ENCODE measurements at regions not wholly inside any gene's neighbourhood (a gene's known extent, or its start where the extent isn't known, plus 50 kb on each side); places are given as distances from the start of the nearest gene placed in this dataset.
A peak's percentile ranks its signal among the peaks of the same experiment; 100 is the strongest.
"Not testable (repeated sequence)": the region's sequence is repeated elsewhere in the genome, so short reads cannot be mapped to it uniquely, and the experiment has no call there.

GRCh38 chr15:35697549-35698299 lies 151.8 kb upstream of the DPH6 start:
- DNase-seq, result no peak

DNA sequence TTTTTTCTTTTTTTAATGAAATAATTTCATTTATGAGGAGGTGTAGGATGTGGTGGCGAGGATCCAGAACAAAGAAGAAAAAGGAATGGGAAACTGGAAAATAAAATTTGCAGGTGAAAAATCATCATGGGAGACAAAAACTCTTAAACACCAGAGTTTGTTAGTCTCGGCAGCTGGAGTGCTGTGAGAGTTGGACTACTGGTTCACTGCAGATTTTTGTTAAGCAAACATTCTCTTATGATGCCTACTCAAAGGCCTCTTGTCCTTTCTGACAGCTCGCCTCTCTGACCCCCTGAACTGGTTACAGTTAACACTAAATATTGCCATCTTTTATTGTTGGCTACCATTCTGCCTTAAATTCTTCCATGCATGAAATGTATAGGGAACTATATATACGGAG lies 152.4 kb upstream of the DPH6 start:
- DNase-seq, result no peak

GRCh38 chr15:35698966-35699575 lies 153.1 kb upstream of the DPH6 start:
- DNase-seq, result no peak

- not testable (repeated sequence) for DNase-seq
Measured at GRCh38 chr15:35700091-35700593, 154.2 kb upstream of the DPH6 start.

- no peak for DNase-seq
Measured at GRCh38 chr15:35701402-35702046, 155.6 kb upstream of the DPH6 start.

- DNase-seq, result no peak
Measured at GRCh38 chr15:35702946-35703495, 157.1 kb upstream of the DPH6 start.

DNA sequence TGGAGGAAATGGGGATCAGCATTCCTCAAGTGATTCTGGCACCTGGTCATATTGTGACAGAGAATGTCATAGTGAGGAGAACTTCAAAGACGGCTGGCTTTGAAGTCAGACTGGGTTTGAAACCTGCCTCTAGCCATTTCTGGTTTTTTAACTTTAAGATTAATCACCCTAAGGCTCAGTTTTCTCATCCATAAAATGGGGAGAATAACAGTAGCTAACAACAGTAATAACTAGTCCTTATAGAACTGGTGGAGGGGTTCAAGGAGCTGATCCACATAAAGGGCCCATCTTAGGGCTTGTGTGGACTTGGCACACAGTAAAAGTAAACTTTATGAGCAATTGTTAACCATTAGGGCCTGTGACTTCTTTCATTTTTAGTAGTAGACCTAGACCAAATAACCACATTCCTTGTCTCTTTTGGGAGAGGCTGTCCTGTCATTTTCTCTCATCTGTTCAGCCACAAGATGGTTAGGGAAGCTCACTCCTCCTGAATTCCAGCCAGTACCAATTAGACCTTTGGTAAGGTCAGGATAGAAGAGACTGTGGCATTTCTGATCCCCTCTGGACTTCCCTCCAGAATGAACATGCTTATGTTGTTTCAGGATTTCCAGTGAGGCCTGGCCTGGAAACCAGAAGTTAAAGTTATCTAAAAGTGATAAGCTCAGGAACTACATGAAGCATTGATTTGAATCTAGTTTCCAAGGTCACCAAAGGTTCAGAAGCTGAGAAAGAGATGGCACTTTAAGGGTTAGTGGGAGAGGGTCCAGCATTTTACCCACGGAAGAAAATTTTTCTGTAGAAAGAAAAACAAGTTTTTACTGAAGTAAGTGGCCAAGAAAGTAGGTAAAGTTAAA lies 159.3 kb upstream of the DPH6 start:
- DNase-seq, result no peak

GRCh38 chr15:35705884-35706585 lies 160.1 kb upstream of the DPH6 start:
- DNase-seq, result peak; percentile 5

DNA sequence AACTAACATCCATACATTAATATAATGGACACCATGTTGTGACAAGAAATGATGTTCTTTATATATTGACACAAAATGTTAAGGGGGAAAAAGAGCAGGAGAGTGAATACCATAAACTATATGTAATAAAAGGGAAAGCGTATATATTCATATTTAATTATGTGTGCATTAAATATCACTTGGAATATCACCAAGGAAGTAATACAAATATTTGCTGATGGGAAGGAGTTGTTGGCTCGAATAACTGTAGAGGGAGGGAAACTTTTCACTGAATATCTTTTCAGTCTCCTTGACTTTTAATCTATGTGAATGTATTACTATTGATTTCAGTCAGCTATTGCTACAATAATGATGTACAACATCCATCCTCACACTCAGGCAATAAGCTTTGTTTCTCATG lies 167.0 kb upstream of the DPH6 start:
- no peak for DNase-seq

- no peak for DNase-seq
Measured at GRCh38 chr15:35713733-35714132, 167.8 kb upstream of the DPH6 start.

GRCh38 chr15:35717721-35718120 lies 171.8 kb upstream of the DPH6 start:
- no peak for DNase-seq

GRCh38 chr15:35720019-35720418 lies 174.1 kb upstream of the DPH6 start:
- no peak for DNase-seq

- no peak for DNase-seq
Measured at GRCh38 chr15:35720984-35721383, 175.0 kb upstream of the DPH6 start.

GRCh38 chr15:35721751-35722150 lies 175.8 kb upstream of the DPH6 start:
- DNase-seq, result no peak

- DNase-seq, result no peak
Measured at GRCh38 chr15:35722501-35722900, 176.5 kb upstream of the DPH6 start.

- no peak for DNase-seq
Measured at GRCh38 chr15:35723120-35723847, 177.3 kb upstream of the DPH6 start.

- DNase-seq, result no peak
Measured at GRCh38 chr15:35723852-35724251, 177.9 kb upstream of the DPH6 start.

GRCh38 chr15:35724626-35725025 lies 178.7 kb upstream of the DPH6 start:
- no peak for DNase-seq

- no peak for DNase-seq
Measured at GRCh38 chr15:35725353-35725752, 179.4 kb upstream of the DPH6 start.

DNA sequence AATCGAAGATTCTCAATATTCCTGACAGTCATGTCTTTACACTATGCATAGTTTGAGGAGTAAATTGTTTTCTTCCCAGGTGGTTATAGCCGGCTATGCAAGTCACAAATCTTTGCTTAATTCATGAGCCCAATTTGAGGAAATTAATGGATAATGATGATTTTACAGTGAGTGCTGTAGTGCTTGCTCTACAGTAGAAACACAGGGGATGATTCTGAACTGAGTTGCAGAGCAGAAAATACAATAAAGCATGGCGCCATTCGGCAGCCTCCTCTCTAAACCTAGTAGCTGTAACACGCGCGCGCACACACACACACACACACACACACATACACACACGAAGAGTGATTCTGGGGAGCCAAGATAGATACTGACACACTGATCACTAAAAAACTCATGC lies 181.7 kb upstream of the DPH6 start:
- no peak for DNase-seq

DNA sequence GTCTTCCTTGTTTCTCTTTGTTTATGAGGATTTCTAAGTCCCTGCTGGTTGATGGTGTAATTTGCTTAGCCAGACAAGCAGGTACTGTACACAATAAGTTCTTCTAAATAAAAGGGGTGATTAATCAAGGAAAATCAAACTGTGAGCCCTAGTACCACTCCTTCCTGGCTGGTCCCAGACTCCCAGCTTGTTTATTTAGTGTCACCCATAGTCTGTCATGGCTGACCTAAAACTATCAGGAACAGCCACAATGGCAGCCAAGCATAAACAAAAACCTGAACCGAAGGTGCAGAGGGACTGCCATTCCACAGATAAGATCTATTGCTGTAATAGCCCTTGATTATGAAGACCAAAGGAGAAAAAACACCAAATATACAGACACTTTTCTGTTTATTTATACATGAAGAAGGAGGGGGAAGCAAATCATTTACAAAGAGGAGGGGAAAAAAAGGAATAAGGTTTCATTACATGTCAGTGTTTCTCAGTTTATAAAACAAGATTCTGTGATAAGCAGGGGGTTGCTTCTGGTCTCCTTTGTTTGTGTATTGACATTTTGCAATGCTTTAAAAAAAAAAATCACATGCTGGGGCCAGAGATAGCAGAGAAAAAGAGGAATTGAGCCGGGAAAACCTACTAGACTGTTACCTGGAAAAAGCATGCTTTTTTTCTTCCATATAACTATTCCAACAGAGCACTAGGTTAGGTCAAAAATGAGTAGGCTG lies 182.4 kb upstream of the DPH6 start:
- no peak for DNase-seq
